Uterus (tissue), 3 donors: ENCODE measurements at regions not wholly inside any gene's neighbourhood (a gene's known extent, or its start where the extent isn't known, plus 50 kb on each side); places are given as distances from the start of the nearest gene placed in this dataset.

Experiments
- DNase-seq, 2 donors: peaks; one replicate each; pipeline ENCODE4 v3.0.0-alpha.2; 2019 to 2020
- H3K27ac ChIP-seq, 2 donors: fragments of 200-600 bp; sonication (generic); 1 replicate in 1 of 2; 2 replicates in 1 of 2; pipeline ENCODE4 v1.5.1; 2016 to 2018
- H3K27me3 ChIP-seq, 2 donors: fragments of 200-600 bp; sonication (generic); one replicate each; pipeline ENCODE4 v1.5.1; 2018 to 2019; ENCODE audit warnings: control low read depth in 1 of 2
- H3K36me3 ChIP-seq, 2 donors: fragments of 200-600 bp; sonication (generic); one replicate each; pipeline ENCODE4 v1.5.1; 2019; ENCODE audit warnings: control low read depth in 1 of 2
- H3K4me1 ChIP-seq, 2 donors: fragments of 200-600 bp; sonication (generic); one replicate each; pipeline ENCODE4 v1.5.1; 2018 to 2019; ENCODE audit warnings: control low read depth in 1 of 2
- H3K4me3 ChIP-seq, 2 donors: fragments of 200-600 bp; sonication (generic); 1 replicate in 1 of 2; 2 replicates in 1 of 2; pipeline ENCODE4 v1.5.1; 2018 to 2019; ENCODE audit warnings: mild to moderate bottlenecking in 1 of 2
- H3K9me3 ChIP-seq, 2 donors: fragments of 200-600 bp; sonication (generic); one replicate each; pipeline ENCODE4 v1.5.1; 2019; ENCODE audit warnings: control low read depth in 1 of 2
- POLR2A ChIP-seq, 2 donors: fragments of 450-650 bp; IDR thresholded peaks; one replicate each; pipeline ENCODE4 v1.6.1; 2016; ENCODE audit warnings: antibody characterized with exemption in 2 of 2, mild to moderate bottlenecking in 1 of 2, moderate library complexity in 1 of 2
- intact Hi-C: fragments of 100-400 bp; cut with DNase I; formaldehyde crosslinking; loops from one replicate; pipeline ENCODE4 v1.15.1; 2023; ENCODE audit warnings: low total_unique reads
- TF ChIP-seq, protein P1 (sequence below), 4 experiments: fragments of 200-600 bp in 2 of 4; fragments of 450-650 bp in 2 of 4; sonication (generic) in 2 of 4; IDR thresholded peaks; one replicate each; pipeline ENCODE4 v1.5.1; 2016 to 2019; ENCODE audit warnings: antibody characterized with exemption in 4 of 4, mild to moderate bottlenecking in 2 of 4, moderate library complexity in 1 of 4
- donor health status: DM: yes; HTN: yes; CAD: no.

DNA sequence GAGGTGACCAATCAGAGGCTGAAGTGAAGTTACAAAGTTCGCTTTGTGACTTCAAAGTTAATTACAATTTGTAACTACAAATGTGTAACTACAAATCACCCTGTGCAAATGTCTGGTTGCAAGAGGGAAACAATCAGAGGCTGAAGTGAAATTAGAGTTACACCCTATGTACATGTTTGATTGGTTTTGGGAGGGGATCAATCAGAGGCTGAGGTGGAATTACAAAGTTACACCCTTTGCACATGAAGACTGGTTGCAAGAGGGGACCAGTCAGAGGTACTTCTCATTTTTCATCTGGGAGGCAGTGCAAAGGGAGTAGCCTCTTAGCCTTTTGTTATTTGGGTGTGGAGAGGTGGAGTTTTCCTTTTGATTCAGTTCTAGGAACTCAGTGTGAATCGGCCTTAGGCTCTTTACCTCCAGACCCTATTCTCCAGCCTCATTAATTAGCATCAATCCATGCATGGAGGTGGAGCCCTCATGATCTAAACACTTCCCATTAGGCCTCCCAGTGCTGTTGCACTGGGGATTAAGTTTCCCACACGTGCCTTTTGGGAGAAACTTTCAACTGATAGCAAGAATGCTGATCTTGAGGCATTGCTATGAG lies 291.3 kb upstream of the MTNR1B start:
- Histone ChIP-seq H3K9me3 (no peaks in the 10 kb centered on the region), H3K27me3 (no peaks in the 10 kb centered on the region), H3K27ac (no peak overlapping the region), H3K36me3 (no peaks in the 10 kb centered on the region), H3K4me3 (no peak overlapping the region), H3K4me1 (no peaks in the 10 kb centered on the region)
- TF ChIP-seq, protein P1, sequence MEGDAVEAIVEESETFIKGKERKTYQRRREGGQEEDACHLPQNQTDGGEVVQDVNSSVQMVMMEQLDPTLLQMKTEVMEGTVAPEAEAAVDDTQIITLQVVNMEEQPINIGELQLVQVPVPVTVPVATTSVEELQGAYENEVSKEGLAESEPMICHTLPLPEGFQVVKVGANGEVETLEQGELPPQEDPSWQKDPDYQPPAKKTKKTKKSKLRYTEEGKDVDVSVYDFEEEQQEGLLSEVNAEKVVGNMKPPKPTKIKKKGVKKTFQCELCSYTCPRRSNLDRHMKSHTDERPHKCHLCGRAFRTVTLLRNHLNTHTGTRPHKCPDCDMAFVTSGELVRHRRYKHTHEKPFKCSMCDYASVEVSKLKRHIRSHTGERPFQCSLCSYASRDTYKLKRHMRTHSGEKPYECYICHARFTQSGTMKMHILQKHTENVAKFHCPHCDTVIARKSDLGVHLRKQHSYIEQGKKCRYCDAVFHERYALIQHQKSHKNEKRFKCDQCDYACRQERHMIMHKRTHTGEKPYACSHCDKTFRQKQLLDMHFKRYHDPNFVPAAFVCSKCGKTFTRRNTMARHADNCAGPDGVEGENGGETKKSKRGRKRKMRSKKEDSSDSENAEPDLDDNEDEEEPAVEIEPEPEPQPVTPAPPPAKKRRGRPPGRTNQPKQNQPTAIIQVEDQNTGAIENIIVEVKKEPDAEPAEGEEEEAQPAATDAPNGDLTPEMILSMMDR (IDR thresholded peaks at IDR 0.05) = no peak
- no peak for TF ChIP-seq POLR2A (IDR thresholded peaks at IDR 0.05)
- intact Hi-C loops = no loop called here
- no peak for DNase-seq

DNA sequence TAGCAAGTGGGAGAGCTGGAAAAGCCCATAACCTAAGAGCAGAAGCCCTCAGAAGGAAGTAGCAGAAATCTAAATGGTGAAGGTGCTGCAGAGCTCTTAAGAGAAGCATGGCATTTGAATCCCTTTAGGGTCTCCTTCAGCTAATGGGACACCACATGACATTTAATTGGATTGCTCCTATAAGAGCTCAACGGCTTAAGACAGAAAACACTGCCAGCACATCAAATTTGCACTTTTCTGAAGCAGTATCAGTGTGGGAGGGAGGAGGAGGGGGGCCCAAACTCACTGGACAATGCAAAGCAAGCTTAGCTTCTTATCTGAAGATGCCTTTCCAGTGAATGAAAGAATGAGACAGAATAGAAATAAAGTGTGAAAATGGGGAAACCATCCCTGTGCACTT lies 287.9 kb upstream of the MTNR1B start:
- DNase-seq = no peak
- Histone ChIP-seq H3K4me3 (no peak overlapping the region), H3K4me1 (no peaks in the 10 kb centered on the region), H3K27ac (no peak overlapping the region), H3K9me3 (no peaks in the 10 kb centered on the region), H3K27me3 (no peaks in the 10 kb centered on the region), H3K36me3 (no peaks in the 10 kb centered on the region)
- intact Hi-C loops = no loop called here
- TF ChIP-seq, protein P1 (IDR thresholded peaks at IDR 0.05) = no peak
- no peak for TF ChIP-seq POLR2A (IDR thresholded peaks at IDR 0.05)

DNA sequence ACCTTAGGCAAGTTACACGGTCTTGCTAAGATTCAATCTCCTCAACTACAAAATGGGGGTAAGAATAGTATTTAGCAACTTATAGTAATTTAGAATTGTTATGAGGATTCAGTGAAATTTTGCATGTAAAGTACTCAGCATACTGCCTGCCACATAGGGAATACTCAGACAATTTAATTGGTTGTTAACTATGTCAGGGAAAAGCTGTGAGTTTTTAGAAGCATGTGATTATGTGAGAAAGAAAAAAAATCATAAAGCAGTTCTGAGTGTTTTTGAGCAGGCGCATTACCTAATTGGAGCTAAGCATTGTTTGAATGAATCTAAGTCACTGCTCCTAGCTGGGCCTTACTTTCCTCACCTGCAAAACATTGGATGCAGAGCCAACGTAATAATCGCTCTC lies 287.3 kb upstream of the MTNR1B start:
- no peak for TF ChIP-seq POLR2A (IDR thresholded peaks at IDR 0.05)
- TF ChIP-seq, protein P1 (IDR thresholded peaks at IDR 0.05) = no peak
- Histone ChIP-seq H3K4me3 (no peak overlapping the region), H3K9me3 (no peaks in the 10 kb centered on the region), H3K27me3 (no peaks in the 10 kb centered on the region), H3K27ac (no peak overlapping the region), H3K4me1 (no peaks in the 10 kb centered on the region), H3K36me3 (no peaks in the 10 kb centered on the region)
- intact Hi-C loops = no loop called here
- no peak for DNase-seq

DNA sequence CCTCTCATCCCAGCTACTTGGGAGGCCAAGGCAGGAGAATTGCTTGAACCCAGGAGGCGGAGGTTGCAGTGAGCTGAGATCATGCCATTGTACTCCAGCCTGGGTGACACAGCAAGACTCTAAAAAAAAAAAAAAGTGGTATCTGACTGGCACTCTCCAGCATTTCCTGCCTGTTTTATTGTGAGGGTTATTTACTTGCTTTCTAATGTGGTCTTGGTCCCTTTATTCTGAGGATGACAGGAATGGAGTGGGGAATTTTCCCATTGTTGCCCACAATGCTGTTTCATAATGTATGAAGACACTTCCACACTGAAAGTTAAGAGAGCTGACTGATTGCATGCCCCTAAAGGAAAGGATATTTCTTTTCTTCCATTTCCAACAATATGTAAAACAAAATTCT lies 286.5 kb upstream of the MTNR1B start:
- no peak for DNase-seq
- Histone ChIP-seq H3K27ac (no peak overlapping the region), H3K27me3 (no peaks in the 10 kb centered on the region), H3K9me3 (no peaks in the 10 kb centered on the region), H3K4me3 (no peak overlapping the region), H3K36me3 (no peaks in the 10 kb centered on the region), H3K4me1 (no peaks in the 10 kb centered on the region)
- no peak for TF ChIP-seq POLR2A (IDR thresholded peaks at IDR 0.05)
- TF ChIP-seq, protein P1 (IDR thresholded peaks at IDR 0.05) = no peak
- intact Hi-C loops = no loop called here

DNA sequence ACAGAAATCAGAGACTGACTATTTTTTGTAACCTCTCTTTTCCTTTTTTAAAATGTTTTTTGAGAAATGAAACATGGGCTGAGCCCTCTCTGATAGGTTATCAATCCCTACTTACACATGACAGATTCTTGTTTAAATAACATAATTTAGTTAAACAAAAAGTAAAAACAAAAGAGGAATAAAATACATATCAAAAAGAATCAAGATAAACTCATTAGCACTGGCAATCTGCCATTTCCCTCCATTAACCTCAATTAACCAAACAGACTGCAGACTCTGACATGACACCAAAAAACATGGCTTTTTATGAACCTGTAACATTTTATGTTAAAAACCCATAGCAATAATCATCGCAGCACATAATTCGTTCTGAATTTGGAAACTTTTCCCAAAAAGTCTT lies 284.4 kb upstream of the MTNR1B start:
- TF ChIP-seq, protein P1 (IDR thresholded peaks at IDR 0.05) = no peak
- TF ChIP-seq POLR2A (IDR thresholded peaks at IDR 0.05) = no peak
- Histone ChIP-seq H3K36me3 (no peaks in the 10 kb centered on the region), H3K27ac (no peak overlapping the region), H3K4me3 (no peak overlapping the region), H3K4me1 (no peaks in the 10 kb centered on the region), H3K27me3 (no peaks in the 10 kb centered on the region), H3K9me3 (no peaks in the 10 kb centered on the region)
- intact Hi-C loops = no loop called here
- no peak for DNase-seq
